IMR-90 (cell line): ENCODE measurements at regions not wholly inside any gene's neighbourhood (a gene's known extent, or its start where the extent isn't known, plus 50 kb on each side); places are given as distances from the start of the nearest gene placed in this dataset.
A peak's percentile ranks its signal among the peaks of the same experiment; 100 is the strongest.

Source experiments
- ATAC-seq: fragments of 200-7000 bp; cut with Tn5 transposase; 2 replicates; pipeline ENCODE4 v1.9.1; 2020; ENCODE audit warnings: low read depth, mild to moderate bottlenecking, moderate library complexity
- BruUV-seq: library from RNA; stranded (reverse); fragments of 400-500 nt; replicated peaks from 2 replicates; lab custom pipeline; 2021; lab: Mats Ljungman, UMichigan
- CTCF ChIA-PET: fragments of 300-600 bp; formaldehyde crosslinking; extraction: SDS; loops from one replicate; lab custom pipeline; 2021; ENCODE audit warnings: antibody characterized with exemption; lab: Yijun Ruan, JAX
- POLR2A ChIA-PET: fragments of 300-600 bp; sonication (Branson Sonifier 250); formaldehyde crosslinking; loops from one replicate; lab custom pipeline; 2022; ENCODE audit warnings: antibody characterized with exemption; ENCODE audit not compliant: unreplicated experiment; lab: Charles Lee
- DNase-seq: peaks from one replicate; pipeline ENCODE4 v3.0.0; 2013
- H2AFZ ChIP-seq: replicated peaks from 2 replicates; pipeline ENCODE3; 2013; ENCODE audit warnings: low read length, mild to moderate bottlenecking; ENCODE audit not compliant: poor library complexity
- H2AK5ac ChIP-seq: 2 replicates; pipeline ENCODE4 v1.6.1; 2013; ENCODE audit warnings: low read depth, low read length, inconsistent platforms
- H2AK9ac ChIP-seq: replicated peaks from 2 replicates; pipeline ENCODE3; 2013; ENCODE audit warnings: mild to moderate bottlenecking, low read depth, low read length, moderate library complexity; ENCODE audit not compliant: poor library complexity
- H2BK120ac ChIP-seq: 2 replicates; pipeline ENCODE4 v1.6.1; 2013; ENCODE audit warnings: low read depth, low read length, inconsistent platforms
- H2BK15ac ChIP-seq: 3 replicates; pipeline ENCODE4 v1.6.1; 2013; ENCODE audit warnings: low read depth, low read length, inconsistent platforms
- H2BK20ac ChIP-seq: 2 replicates; pipeline ENCODE4 v1.6.1; 2013; ENCODE audit warnings: low read depth, mild to moderate bottlenecking, inconsistent platforms, low read length, moderate library complexity
- H2BK5ac ChIP-seq: 2 replicates; pipeline ENCODE4 v1.6.1; 2013; ENCODE audit warnings: mild to moderate bottlenecking, low read depth, low read length, inconsistent platforms; ENCODE audit not compliant: poor library complexity, severe bottlenecking
- H3K14ac ChIP-seq: replicated peaks from 2 replicates; pipeline ENCODE4 v1.6.1; 2013; ENCODE audit warnings: low read depth, low read length, inconsistent platforms
- H3K18ac ChIP-seq: 2 replicates; pipeline ENCODE4 v1.6.1; 2013; ENCODE audit warnings: low read depth, low read length, control low read depth
- H3K23ac ChIP-seq: 2 replicates; pipeline ENCODE4 v1.6.1; 2013; ENCODE audit warnings: low read depth, low read length, inconsistent platforms
- H3K27ac ChIP-seq: 2 replicates; pipeline ENCODE4 v1.5.1; 2013; ENCODE audit warnings: mild to moderate bottlenecking, control low read depth, low read length; ENCODE audit not compliant: insufficient read depth
- H3K27me3 ChIP-seq: 2 replicates; pipeline ENCODE4 v1.6.1; 2013; ENCODE audit warnings: low read length; ENCODE audit not compliant: control insufficient read depth, insufficient read depth
- H3K36me3 ChIP-seq: 2 replicates; pipeline ENCODE4 v1.6.1; 2013; ENCODE audit warnings: low read length, mixed read lengths; ENCODE audit not compliant: control insufficient read depth, insufficient read depth
- H3K4ac ChIP-seq: 2 replicates; pipeline ENCODE4 v1.6.1; 2013; ENCODE audit warnings: low read depth, low read length, inconsistent platforms
- H3K4me1 ChIP-seq: 2 replicates; pipeline ENCODE4 v1.6.1; 2013; ENCODE audit warnings: low read length, mixed read lengths; ENCODE audit not compliant: control insufficient read depth, insufficient read depth
- H3K4me2 ChIP-seq: 2 replicates; pipeline ENCODE4 v1.6.1; 2013; ENCODE audit warnings: low read depth, mild to moderate bottlenecking, control low read depth, low read length, moderate library complexity
- H3K4me3 ChIP-seq: 2 replicates; pipeline ENCODE4 v1.5.1; 2013; ENCODE audit warnings: low read depth, mild to moderate bottlenecking, control low read depth, low read length, moderate library complexity; ENCODE audit not compliant: insufficient read depth
- H3K56ac ChIP-seq: 2 replicates; pipeline ENCODE4 v1.6.1; 2013; ENCODE audit warnings: low read length, inconsistent platforms; ENCODE audit not compliant: insufficient read depth; ENCODE audit errors: extremely low read depth
- H3K79me1 ChIP-seq, 2 experiments: 2 replicates each; pipeline ENCODE4 v1.6.1; 2013; ENCODE audit warnings: low read length in 2 of 2, inconsistent platforms in 1 of 2, low read depth in 1 of 2
- H3K9ac ChIP-seq: 2 replicates; pipeline ENCODE4 v1.6.1; 2013; ENCODE audit warnings: low read depth, low read length, control low read depth
- H3K9me1 ChIP-seq: 2 replicates; pipeline ENCODE4 v1.6.1; 2013; ENCODE audit warnings: low read length, inconsistent platforms; ENCODE audit not compliant: insufficient read depth
- H3K9me3 ChIP-seq: 2 replicates; pipeline ENCODE4 v1.6.1; 2013; ENCODE audit warnings: low read length; ENCODE audit not compliant: control insufficient read depth, insufficient read depth
- H4K20me1 ChIP-seq: 2 replicates; pipeline ENCODE4 v1.6.1; 2013; ENCODE audit warnings: low read length, inconsistent platforms; ENCODE audit not compliant: insufficient read depth
- H4K5ac ChIP-seq: 2 replicates; pipeline ENCODE4 v1.6.1; 2013; ENCODE audit warnings: mild to moderate bottlenecking, low read depth, low read length, control low read depth
- H4K8ac ChIP-seq, 2 experiments: 2 replicates each; pipeline ENCODE4 v1.6.1; 2013; ENCODE audit warnings: low read depth in 2 of 2, low read length in 2 of 2, control low read depth in 1 of 2, inconsistent platforms in 1 of 2
- H4K91ac ChIP-seq: 2 replicates; pipeline ENCODE4 v1.6.1; 2013; ENCODE audit warnings: low read depth, low read length, inconsistent platforms; ENCODE audit not compliant: insufficient read depth
- BHLHE40 ChIP-seq: fragments of 150-350 bp; IDR thresholded peaks from 2 replicates; pipeline ENCODE4 v1.6.1; 2016; ENCODE audit warnings: mild to moderate bottlenecking, low read depth, low read length
- CHD1 ChIP-seq: IDR thresholded peaks from 2 replicates; pipeline ENCODE4 v1.6.1; 2012; ENCODE audit warnings: low read depth, low read length, improper control_type of control experiment
- ELK1 ChIP-seq: fragments of 150-350 bp; IDR thresholded peaks from 2 replicates; pipeline ENCODE4 v1.6.1; 2016; ENCODE audit warnings: low read depth, mild to moderate bottlenecking, low read length, moderate library complexity, borderline replicate concordance
- MXI1 ChIP-seq: IDR thresholded peaks from 2 replicates; pipeline ENCODE4 v1.6.1; 2012; ENCODE audit warnings: low read depth, mild to moderate bottlenecking, low read length, moderate library complexity, borderline replicate concordance
- RAD21 ChIP-seq: IDR thresholded peaks from 2 replicates; pipeline ENCODE4 v1.6.1; 2012; ENCODE audit warnings: low read length, improper control_type of control experiment
- RFX5 ChIP-seq: IDR thresholded peaks from 2 replicates; pipeline ENCODE4 v1.8.0; 2012; ENCODE audit warnings: low read depth, mild to moderate bottlenecking, low read length, moderate library complexity
- USF2 ChIP-seq: fragments of 150-350 bp; IDR thresholded peaks from 2 replicates; pipeline ENCODE4 v1.6.1; 2017; ENCODE audit warnings: mild to moderate bottlenecking, antibody characterized with exemption, low read length, low read depth
- WGBS, 2 experiments: methylation state at CpG; one replicate each; pipeline versions ENCODE4 v1.1.5 to v1.1.7; 2013; ENCODE audit warnings: missing lambda C conversion rate in 2 of 2; ENCODE audit not compliant: insufficient read length in 1 of 2; ENCODE audit errors: extremely low coverage in 2 of 2; 5-methylcytosine and 5-hydroxymethylcytosine counted together
- dilution Hi-C: fragments of 300-500 bp; cut with HindIII; formaldehyde crosslinking; loops from one replicate; pipeline ENCODE4 v1.14.3; 2018; ENCODE audit warnings: low sequenced_read_pairs; ENCODE audit not compliant: unreplicated experiment
- in situ Hi-C: fragments of 300-500 bp; cut with MboI; formaldehyde crosslinking; loops from 3 replicates; pipeline ENCODE4 v1.14.3; 2019; ENCODE audit warnings: low sequenced_read_pairs, inconsistent platforms, mixed read lengths
- intact Hi-C: fragments of 100-400 bp; cut with micrococcal nuclease; formaldehyde crosslinking; loops from 2 replicates; pipeline ENCODE4 v1.10.0; 2022

DNA sequence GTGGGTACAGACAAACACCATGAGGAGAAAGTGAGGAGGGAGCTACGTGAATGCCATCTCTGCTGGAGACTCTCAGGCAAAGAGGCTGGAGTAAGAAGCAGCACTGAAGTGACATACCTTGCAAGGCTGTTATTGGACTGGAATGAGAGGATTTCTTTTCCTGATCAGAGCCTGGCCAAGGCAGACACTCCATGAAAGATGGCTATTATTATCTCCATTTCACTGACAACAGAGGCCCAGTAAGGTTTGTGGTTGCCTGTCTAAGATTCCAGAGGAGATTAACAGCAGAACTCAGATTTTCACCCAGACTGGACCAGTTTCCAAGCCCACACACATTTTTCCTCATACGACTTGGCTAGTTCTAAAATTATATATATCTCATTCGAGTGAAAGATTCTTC lies 162.0 kb upstream of the EOLA2 start:
- Histone ChIP-seq H3K4ac (no peak overlapping the region), H2BK15ac (no peak overlapping the region), H3K23ac (no peak overlapping the region), H2AFZ (peak overlapping the region; percentile 26), H3K36me3 (no peaks in the 10 kb centered on the region), H3K4me2 (no peak overlapping the region), H2BK5ac (no peak overlapping the region), H3K9me3 (peaks cover 3% of the 10 kb centered on the region; the same call in 1 of the 2 replicates), H4K91ac (no peak overlapping the region), H2AK5ac (no peak overlapping the region), H3K14ac (no peak overlapping the region), H3K79me1 (no peaks in the 10 kb centered on the region), H4K5ac (no peak overlapping the region), H2BK120ac (no peak overlapping the region), H3K4me3 (no peak overlapping the region), H3K18ac (no peak overlapping the region), H3K56ac (no peak overlapping the region), H4K20me1 (no peaks in the 10 kb centered on the region), H3K27me3 (no peaks in the 10 kb centered on the region), H3K9me1 (no peaks in the 10 kb centered on the region), H3K27ac (no peak overlapping the region), H3K9ac (no peak overlapping the region), H4K8ac (no peak overlapping the region), H2BK20ac (no peak overlapping the region), H3K4me1 (peaks cover 1% of the 10 kb centered on the region; the same call in 1 of the 2 replicates), H2AK9ac (no peak overlapping the region)
- intact Hi-C loops, result no loop called here
- ATAC-seq (no peak), DNase-seq (peak; percentile 24)
- dilution Hi-C loops, result no loop called here
- CTCF ChIA-PET, result no interaction called here
- TF ChIP-seq ELK1, result no peak
- no peak for TF ChIP-seq USF2
- TF ChIP-seq CHD1, result no peak
- no peak for TF ChIP-seq RAD21
- TF ChIP-seq BHLHE40, result no peak
- no peak for TF ChIP-seq MXI1
- TF ChIP-seq RFX5, result no peak
- in situ Hi-C loops, result no loop called here
- no TSS peak for BruUV-seq
- no CpG with 5 or more reads among the region's 3 CpGs for WGBS, 2 experiments
- POLR2A ChIA-PET, result no interaction called here
